ENCODE measurements at regions not wholly inside any gene's neighbourhood (a gene's known extent, or its start where the extent isn't known, plus 50 kb on each side); places are given as distances from the start of the nearest gene placed in this dataset.

DNA sequence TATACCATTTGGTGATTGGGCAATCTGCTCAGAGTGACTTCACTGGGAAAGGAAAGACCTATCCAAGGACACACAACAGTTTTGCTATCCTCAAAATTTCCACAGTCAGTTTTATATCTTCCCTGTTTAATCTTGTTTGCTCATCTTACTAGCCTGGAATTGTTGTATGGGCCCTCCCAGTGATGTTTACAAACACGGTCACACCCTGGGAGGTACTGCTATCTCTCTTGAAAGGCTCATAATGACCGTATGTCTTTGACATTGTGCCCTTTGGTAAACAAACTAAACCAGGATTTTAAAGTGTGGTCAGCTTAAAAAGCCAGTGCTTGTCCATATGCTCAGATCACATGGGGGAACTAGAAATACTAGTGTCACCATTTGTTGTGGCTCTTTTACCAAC is 277.0 kb downstream of the CDH2 start:
- CTCF ChIA-PET = no interaction called here
- TF ChIP-seq, protein P1, sequence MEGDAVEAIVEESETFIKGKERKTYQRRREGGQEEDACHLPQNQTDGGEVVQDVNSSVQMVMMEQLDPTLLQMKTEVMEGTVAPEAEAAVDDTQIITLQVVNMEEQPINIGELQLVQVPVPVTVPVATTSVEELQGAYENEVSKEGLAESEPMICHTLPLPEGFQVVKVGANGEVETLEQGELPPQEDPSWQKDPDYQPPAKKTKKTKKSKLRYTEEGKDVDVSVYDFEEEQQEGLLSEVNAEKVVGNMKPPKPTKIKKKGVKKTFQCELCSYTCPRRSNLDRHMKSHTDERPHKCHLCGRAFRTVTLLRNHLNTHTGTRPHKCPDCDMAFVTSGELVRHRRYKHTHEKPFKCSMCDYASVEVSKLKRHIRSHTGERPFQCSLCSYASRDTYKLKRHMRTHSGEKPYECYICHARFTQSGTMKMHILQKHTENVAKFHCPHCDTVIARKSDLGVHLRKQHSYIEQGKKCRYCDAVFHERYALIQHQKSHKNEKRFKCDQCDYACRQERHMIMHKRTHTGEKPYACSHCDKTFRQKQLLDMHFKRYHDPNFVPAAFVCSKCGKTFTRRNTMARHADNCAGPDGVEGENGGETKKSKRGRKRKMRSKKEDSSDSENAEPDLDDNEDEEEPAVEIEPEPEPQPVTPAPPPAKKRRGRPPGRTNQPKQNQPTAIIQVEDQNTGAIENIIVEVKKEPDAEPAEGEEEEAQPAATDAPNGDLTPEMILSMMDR (IDR thresholded peaks at IDR 0.05; ENCODE audit: insufficient read depth, low read length, missing control alignments) = no peak
- no peak for DNase-seq (ENCODE audit: low read depth, low spot score)
- POLR2A ChIA-PET = no interaction called here
- H3K4me3 ChIP-seq (ENCODE audit: low read depth, low read length) = no peak overlapping the region

DNA sequence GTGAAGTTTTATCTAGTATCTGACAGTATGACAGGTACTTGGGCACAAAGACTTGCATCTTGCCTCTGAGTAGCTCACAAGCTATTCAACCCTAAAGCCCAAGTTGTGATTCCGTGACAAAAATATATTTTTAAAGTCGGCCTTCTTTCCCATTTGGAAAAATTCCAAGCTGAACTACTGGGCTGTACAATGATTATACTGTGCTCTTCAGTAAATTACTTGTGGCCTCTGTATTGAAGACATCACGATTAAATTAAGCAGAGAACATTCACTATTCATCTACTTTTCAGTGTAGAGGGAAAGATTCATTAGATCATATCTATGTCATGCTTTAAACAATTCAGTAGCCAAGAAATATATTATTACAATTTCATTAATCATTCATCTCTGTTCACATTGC is 282.2 kb downstream of the CDH2 start:
- DNase-seq (ENCODE audit: low read depth, low spot score) = no peak

DNA sequence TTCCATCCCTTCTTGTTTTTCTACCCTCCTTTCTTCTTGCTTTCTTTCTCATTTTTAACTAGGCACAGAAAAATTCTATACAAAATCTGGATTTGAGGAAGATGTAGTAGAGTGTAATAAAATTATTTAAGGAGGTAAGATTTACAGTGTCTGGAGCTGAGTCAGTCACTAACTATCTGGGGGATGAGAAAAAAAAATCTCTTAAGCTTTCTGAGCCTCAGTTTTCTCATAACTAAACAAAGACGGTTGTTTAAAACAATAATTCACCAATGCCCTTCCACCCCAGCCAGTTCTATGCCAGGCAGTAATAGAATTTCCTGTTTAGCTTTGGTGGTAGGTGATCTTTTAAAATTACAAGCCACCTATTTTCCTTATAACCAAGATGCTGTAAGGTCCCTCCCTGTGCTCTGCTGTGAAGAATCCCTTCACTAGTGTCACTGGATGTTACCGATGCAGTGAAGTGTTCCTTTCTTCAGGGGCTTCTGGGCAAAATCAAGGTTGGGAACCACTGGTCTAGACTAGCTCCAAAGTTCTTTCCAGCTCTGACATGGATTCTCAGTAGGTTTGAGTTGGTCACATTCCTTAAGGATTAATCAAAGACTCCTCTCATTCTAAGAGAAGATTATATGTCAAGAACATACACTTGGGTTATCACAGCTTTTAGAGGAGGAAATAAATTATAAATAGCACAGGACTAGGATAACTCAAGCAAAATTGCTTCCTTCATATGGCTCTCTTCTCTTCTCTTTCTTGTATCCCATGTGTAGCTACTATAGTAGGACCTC is 289.0 kb downstream of the CDH2 start:
- POLR2A ChIA-PET = interaction anchor here (0.5 to 1.1 kb wide), 3 partner anchors 34 to 133 kb away, joined by 3 to 4 read pairs (median 3); no protein-coding TSS in a partner anchor
- CTCF ChIA-PET = no interaction called here

More for the DNA sequence above, 282.2 kb downstream of the CDH2 start:
- TF ChIP-seq, protein P1 (IDR thresholded peaks at IDR 0.05; ENCODE audit: insufficient read depth, low read length, missing control alignments) = no peak
- ChIA-PET POLR2A (no interaction called here), CTCF (interaction anchor here (0.6 kb wide), 1 partner anchor 84 kb away, joined by 3 read pairs; no protein-coding TSS in a partner anchor)
- no peak overlapping the region for H3K4me3 ChIP-seq (ENCODE audit: low read depth, low read length)

DNA sequence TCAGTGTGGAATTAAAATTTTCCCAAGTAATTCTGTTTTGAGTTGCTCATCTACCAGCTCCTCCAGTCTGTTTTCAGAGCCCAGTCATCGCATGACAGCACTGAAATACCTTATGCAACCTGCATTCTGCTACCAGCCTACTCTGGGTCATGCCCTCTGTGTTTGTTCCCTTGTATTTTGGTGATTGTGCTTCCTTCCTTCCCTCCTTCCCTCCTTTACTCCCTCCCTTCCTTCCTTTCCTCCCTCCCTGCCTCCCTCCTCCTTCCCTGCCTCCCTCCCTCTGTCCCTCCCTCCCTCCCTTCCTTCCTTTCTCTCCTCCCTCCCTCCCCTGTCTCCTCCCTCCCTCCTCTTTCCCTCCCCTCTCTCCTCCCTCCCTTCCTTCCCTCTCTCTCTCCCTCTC is 289.6 kb downstream of the CDH2 start:
- TF ChIP-seq, protein P1 (IDR thresholded peaks at IDR 0.05; ENCODE audit: insufficient read depth, low read length, missing control alignments) = no peak
- POLR2A ChIA-PET = interaction anchor here (1.1 kb wide), 1 partner anchor 82 kb away, joined by 3 read pairs; no protein-coding TSS in a partner anchor
- CTCF ChIA-PET = no interaction called here
- DNase-seq (ENCODE audit: low read depth, low spot score) = no peak
- no peak overlapping the region for H3K4me3 ChIP-seq (ENCODE audit: low read depth, low read length)

More for the DNA sequence above, 289.0 kb downstream of the CDH2 start:
- no peak for DNase-seq (ENCODE audit: low read depth, low spot score)
- TF ChIP-seq, protein P1 (IDR thresholded peaks at IDR 0.05; ENCODE audit: insufficient read depth, low read length, missing control alignments) = no peak
- no peak overlapping the region for H3K4me3 ChIP-seq (ENCODE audit: low read depth, low read length)

DNA sequence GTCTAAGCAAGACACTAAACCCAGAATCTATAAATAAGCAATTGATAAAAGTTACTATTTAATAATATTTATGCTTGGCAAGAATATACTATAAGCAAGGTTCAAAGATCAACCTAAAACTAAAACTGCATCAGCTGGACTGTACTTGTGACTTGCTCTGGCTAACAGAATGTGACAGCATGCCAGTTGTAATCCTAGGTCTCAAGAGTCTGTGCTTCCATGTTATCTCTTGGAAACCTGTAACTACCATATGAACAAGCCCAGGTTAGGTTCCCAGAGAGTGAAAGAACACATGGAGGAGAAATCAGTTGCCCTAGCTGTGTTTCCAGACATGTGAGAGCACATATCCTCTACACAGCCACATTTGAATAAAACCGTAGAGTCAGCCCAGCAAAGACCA is 297.4 kb downstream of the CDH2 start:
- ChIA-PET POLR2A (no interaction called here), CTCF (no interaction called here)
- DNase-seq (ENCODE audit: low read depth, low spot score) = no peak
- TF ChIP-seq, protein P1 (IDR thresholded peaks at IDR 0.05; ENCODE audit: insufficient read depth, low read length, missing control alignments) = no peak
- H3K4me3 ChIP-seq (ENCODE audit: low read depth, low read length) = no peak overlapping the region

DNA sequence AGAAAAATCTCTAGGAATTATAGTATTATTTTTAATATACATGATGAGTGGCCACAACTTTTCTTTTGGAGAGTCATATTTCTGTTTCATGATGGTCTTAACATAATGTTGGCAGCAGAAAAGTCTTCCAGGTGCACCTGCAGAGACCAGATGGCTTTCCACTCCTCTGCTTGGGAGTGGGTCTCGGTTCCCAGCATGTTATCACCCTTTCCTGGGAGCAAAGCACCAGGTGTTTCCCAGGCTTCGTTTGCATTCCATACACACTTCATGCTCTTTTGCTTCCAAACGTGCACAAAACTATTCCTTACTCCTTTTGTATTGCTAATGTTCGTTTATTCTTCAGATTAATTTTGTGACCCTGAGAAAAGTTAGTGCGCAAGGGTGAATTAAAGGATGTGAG is 305.2 kb downstream of the CDH2 start:
- ChIA-PET CTCF (no interaction called here), POLR2A (no interaction called here)

More for the DNA sequence above, 305.2 kb downstream of the CDH2 start:
- H3K4me3 ChIP-seq (ENCODE audit: low read depth, low read length) = no peak overlapping the region
- no peak for DNase-seq (ENCODE audit: low read depth, low spot score)
- TF ChIP-seq, protein P1 (IDR thresholded peaks at IDR 0.05; ENCODE audit: insufficient read depth, low read length, missing control alignments) = no peak

Data from AG04449 (cell line).